ENCODE measurements at regions not wholly inside any gene's neighbourhood (a gene's known extent, or its start where the extent isn't known, plus 50 kb on each side); places are given as distances from the start of the nearest gene placed in this dataset.
"Not testable (repeated sequence)": the region's sequence is repeated elsewhere in the genome, so short reads cannot be mapped to it uniquely, and the experiment has no call there.

DNA sequence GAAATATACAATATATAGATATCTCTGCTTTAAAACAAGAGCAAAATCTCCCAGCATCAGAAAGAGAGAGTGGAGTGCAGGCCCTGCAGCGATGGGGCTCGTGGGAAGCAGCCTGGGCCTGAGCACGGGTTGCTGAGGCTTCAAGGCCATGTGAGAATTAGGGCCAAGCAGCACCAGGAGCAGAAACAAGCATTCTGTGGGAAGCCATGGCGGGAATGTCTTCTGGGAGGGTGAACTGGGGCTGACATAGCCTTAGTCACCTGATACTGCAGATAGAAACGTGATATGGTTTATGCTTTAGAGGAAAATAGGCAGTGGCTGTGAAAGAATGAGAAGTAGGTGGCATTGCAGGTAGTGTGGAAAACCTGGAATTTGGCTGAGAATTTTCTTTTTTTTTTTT lies 472.3 kb downstream of the IRS2 start:
- no peak for DNase-seq

DNA sequence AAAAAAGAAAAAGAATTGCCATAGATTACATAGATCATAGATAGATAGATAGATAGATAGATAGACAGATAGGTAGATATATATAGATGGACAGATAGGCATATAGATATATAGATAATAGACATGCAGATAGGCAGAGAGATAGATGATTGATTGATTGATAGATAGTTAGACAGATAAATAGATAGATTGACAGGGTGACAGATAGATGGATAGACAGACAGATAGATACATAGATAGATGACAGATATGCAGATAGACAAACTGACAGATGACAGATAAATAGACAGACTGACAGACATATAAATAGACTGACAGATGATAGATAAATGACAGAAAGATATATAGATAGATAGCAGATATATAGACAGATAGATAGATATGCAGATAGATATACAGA lies 474.0 kb downstream of the IRS2 start:
- DNase-seq = no peak

DNA sequence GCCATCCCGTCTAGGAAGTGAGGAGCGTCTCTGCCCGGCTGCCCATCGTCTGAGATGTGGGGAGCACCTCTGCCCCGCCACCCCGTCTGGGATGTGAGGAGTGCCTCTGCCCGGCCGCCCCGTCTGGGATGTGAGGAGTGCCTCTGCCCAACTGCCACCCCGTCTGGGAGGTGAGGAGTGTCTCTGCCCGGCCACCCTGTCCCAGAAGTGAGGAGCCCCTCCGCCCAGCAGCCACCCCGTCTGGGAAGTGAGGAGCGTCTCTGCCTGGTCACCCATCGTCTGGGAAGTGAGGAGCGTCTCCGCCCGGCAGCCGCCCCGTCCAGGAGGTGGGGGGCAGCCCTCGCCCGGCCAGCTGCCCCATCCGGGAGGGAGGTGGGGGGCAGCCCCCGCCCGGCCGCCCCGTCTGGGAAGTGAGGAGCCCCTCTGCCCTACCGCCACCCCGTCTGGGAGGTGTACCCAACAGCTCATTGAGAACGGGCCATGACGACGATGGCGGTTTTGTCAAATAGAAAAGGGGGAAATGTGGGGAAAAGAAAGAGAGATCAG lies 474.9 kb downstream of the IRS2 start:
- not testable (repeated sequence) for DNase-seq

DNA sequence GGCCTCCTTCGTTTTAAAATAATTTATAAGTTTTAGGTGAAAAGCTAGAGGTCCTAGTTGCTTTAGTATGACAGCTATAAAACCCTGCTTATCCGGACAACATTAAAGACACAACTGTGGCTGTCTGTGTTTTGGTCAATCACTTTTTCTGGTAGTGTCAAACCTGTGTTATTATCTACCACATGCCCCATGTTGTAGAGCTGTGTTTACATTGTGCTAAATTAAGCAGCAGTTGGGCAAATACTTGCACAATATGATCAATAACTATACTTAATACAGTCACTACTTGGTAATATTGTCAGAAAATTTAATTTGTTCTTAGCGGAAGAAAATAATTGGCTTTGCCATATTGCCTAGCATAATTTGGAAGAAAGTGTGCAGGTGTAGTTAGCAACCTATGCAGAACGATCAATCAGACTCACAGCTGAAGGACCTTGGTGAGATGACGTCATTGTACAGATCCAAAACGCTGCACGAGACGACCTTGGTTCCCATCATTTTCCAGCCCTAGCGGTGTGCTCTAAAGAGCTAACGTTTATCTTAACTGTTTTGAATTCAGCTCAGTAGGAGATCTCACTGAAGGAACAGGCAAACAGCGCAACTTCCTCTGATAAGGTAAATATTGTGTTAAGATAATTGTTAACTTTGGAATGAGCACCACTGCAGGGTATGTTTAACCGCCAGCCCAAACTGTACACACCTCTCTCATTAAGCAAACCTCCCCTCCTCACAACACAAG lies 476.6 kb downstream of the IRS2 start:
- no peak for DNase-seq

DNA sequence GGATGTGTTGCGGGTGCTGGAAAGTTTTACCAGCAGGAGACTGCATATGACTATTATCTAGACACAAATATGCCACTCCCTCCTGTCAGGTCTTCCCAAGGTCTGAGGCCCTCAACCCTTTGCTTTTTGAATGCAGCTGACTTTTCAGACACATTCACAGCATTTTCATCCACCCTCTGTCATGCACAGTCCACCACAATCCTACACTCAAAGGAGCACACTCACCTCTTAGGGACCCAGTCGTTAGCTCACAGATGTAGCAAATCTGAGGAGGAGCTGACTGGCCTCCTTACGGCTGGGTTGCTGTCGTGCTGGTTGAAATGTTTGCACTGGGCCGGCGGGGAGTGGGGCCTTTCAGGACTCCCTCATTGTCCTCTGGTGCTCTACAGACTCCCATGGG lies 479.4 kb downstream of the IRS2 start:
- no peak for DNase-seq

DNA sequence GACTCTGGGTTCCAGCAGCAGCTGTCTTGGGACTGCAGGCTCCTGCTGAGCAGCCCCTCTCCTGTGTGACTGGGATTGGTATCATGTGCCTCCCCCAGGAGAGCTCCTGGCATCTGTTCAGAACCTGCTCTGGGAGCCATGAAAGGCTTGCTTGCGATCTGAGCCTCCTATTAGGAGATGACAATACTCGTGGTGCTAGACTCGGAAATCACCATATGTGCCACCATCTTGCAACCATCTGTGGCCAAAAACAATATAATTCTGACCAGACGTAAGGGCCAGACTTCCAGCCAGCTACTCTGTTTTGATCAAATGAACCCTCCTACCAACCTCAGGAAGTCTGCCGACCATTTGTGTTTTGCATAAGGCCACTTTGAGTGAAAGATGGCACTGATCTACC lies 484.7 kb downstream of the IRS2 start:
- DNase-seq = no peak

DNA sequence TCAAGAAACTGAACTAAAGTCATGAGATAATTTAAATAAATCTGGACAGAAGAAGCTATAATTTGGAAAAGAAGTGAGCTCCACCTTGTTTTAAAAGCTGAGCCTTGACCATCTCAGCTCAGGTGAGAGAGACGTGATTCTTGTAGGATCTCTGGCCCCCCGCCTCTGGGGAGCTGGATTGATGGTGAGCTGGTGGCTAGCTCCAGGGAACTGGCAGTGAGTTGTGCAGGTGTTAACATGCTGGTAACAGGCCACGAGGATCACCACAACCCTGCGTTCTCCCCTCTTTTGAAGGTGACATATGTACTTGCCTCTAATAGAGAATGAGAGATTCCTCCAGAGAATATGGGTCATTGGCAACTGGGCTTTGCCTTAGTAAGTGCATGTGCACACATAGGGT lies 485.1 kb downstream of the IRS2 start:
- DNase-seq = no peak

DNA sequence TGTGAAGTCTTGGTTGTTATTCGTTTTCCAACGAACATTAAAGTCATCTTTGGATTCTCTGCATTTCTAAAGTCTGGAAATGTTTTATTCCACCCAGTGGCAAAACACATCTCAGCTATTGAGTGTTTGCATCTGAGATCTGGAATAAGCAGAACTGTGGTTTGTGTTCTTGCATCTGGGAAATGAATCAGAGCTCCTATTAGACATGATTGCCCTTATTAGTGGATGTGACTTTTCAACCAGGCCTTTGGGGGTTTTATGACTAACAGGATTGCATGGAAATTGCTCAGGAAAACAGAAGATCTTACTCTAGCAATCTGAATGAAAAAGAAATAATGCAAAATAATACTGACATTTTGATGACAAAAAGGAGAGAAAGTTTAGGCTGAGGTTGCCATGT lies 488.8 kb downstream of the IRS2 start:
- no peak for DNase-seq

DNA sequence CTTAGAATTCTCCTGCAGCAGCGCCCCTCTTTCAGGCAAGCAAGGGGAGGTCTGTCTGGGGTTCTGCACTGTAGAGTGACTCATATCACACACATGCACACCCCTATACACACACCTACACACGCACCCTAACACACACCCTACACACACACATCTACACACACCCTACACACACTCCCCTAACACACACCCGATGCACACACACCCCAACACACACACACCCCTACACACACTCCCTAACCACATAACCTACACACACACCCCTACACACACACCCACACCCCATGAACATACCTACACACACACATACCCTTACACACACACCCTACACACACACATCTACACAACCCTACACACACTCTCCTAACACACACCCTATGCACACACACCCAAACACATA lies 493.2 kb downstream of the IRS2 start:
- no peak for DNase-seq

DNA sequence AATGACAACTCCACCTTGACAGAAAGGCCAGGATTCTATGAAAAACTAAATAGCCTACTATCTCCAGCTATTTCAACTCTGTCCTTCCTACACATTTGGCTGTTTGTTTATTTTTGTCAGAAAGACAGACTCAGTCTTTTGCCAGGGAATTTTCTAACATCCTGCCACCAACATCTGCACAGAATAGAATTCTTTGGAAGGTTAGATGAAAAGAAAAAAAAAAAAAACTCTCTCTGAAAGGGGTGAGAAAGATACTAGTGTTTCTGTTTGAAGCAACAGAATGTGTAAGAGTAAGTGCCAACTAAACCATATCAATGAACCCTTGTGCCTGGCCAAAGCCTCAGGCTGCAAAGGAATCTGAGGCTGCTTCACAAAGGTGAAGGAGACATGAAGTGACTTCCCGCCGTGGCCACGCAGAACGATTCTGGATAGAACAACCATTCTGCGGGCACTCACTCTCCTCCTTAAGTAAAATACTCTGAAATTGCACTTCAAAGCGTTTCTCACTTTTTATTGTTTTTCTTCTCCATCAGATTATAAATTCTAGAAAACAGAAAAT lies 498.2 kb downstream of the IRS2 start:
- DNase-seq = no peak

DNA sequence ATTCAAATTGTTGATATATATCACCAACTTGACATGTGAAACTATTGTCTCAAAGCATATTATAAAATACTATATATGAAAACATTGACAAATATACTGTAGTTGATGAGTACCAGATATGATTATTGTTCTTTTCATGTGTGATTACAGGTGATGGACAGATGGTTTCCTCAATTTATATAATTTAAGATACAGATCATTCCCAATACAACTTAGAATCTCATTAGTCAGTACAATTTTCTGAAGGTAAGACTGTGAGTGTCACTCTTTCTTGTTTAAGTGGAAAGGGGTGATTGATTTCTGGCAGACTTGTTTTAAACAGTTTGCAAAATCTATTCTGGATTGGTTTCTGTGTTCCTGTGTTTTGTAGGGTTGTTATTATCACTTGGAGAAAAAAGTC lies 498.8 kb downstream of the IRS2 start:
- no peak for DNase-seq

DNA sequence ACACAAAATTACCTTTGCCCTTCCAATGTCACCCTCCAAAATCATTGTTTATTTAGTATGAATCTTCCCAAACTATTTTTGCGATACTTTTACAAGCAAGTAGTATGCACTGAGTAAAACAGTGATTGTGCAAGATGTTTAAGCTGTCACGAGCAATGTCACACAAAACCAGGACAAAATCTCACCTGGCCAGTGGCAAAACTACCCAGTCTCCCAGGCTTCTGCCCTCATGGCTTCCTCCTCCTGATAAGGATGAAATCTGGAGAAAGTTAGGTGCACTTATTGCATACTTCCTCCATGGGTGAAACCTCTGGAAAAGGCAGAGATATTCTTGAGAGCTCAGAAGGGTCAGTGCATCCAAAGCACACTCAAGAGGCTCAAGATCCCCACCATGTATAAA lies 500.8 kb downstream of the IRS2 start:
- no peak for DNase-seq

DNA sequence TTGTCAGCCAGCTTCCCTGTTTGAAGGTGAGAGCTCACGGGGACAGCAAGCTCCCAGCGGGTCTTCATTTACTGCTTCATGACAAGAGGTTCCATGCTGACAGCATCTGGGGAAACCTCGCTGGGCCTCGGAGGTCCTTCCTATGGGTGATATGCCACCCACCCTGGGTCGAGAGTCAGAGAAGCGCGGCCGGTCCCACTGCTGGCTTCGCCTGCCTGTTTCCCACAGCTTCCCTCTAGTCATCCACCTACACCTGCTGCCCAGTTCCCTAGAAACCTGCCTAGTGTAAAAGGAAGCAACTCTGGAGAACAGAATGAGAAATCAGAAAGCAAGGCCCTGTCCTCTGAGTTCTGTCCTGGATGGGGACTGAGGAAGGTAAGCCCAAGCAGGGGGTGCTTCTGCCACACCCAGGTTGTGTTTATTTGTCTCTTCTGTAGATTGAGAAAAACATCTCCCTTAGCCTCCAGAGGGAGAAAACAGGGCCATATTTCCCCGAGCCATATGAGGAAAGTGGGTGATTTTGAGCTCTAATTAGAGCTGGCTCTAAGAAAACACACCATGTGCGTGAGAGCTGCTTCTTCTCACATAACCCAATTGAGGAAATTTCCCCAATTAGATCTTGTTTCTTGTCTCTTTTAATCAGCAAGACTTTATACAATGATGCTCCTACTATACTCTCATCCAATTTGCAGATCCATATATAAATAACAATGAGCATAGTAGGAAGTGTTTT lies 504.3 kb downstream of the IRS2 start:
- DNase-seq = no peak

DNA sequence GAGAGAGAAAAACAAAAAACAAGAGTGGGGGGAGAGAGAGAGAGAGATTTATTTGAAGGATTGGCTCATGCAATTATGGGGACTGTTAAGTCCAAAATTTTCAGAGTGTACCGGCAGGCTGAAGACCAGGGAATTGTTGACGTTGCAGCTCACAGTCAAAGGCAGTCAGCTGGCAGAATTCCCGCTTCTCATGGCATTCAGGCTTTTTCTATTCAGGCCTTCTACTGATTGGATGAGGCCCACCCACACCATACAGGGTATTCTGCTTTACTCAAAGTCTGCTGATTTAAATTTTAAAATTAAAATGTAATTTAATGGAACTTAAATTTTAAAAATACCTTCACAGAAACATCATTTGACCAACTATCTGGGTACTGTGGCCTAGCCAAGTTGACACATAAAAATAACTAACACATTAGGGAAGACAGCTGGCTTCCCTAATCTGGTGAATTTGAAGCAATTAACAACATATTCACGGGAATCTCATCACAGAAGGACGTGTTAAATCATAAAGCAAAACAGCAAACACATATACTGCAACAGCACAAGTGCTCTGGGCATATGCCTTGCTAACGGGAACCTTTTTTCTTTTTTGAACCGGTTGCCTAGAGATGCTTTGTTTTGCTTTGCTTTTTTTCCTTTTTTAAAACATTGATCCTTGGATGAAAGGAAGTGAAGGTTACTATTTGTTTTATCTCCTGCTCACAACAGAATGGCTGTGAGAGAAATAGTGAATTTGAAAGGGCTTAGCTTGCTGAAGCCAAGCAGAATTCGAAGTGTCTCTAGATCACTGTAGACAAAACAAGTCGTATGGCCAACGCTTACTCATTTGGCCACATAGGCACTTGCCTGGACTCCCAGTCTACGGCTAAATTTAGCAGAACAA lies 505.1 kb downstream of the IRS2 start:
- DNase-seq = no peak

DNA sequence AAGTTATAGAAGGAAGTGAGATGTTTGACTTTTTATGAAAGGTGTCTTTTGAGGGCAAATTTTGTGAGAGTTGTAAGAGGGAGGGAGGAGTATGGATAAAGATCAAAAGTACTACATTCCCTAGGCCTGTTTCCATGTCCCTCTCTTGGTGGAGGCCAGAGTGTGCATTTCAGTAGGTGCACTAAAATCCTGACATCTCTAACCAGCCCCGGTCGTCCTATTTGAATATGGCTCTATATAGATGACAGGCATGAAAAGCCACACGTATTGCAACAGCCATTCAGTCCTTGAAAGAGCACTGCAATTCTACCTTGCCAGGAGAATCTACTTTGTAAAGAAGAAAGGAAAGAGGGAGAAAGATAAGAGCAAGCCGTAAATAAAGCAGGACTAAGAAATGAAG lies 510.1 kb downstream of the IRS2 start:
- no peak for DNase-seq

DNA sequence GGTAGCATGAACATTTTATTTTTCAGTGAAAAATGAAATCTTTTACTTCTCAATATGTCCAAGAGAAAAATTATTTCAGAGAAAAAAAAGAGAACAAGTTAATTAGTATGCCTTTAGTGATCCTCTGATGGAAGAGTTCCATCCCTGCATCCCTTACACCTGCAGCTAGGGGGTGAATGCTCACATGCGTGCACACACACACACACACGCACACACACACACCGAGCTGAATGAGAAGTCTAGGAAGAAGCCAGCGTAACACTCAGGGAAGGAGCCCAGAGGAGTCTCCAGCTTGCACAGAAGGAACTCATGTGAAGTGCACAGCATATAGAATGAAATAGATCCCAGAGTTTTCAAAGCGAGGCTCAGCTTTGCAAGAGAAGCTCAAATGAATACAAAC lies 510.5 kb downstream of the IRS2 start:
- DNase-seq = no peak

DNA sequence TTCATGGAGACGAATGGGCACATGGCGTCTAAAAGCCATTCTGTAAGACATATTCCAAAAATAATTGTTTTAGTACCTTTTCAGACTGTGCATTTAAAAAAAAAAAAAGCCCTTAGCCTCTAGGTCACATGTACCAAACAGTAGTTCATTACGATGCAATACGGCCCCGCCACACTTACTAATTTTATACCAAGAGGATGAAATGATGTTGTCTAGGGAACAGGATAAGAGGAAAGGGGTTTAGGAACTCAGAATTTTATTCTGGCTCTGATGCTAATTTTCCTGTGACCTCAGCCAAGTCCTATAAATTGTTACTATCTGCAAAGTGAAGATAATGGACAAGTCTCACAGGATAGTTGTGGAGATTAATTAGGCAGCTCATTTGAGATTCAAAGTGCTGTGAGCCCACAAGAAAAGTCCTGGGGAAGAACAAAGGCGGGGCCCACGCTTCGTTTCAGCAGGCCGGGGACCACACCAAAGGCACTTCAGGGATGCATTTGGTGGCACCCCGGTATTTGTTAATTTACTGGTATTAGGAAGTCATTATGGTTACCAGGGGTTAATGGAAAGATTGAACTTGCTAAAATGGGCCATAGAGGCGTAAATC lies 511.1 kb downstream of the IRS2 start:
- no peak for DNase-seq

DNA sequence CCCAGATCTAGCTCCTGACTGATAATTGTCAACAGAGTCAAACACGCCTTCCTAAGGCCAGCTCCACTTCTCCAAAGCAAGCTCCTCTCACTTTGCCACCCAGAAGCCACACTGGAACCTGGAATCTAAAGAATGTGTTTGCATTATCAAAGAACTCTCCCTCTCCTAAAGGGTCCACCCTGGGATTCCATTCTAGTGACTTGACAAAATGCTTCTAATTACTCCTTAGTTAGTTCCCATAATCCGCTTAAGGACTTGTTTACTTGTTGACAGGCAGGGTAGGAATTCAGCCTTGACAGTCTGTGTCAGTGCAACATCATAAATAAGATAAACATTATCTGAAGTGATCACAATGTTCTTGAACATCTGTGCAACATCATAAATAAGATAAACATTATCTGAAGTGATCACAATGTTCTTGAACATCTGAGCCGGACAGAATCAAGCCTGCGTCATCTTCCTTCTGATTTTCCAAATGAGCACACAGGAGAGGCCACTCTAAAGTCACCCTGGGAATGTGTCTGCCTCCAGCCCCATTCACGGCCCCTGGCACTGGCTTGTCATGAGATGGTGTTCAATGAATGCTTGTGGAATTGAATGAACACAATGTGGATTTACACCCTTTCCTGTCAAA lies 512.1 kb downstream of the IRS2 start:
- DNase-seq = no peak

DNA sequence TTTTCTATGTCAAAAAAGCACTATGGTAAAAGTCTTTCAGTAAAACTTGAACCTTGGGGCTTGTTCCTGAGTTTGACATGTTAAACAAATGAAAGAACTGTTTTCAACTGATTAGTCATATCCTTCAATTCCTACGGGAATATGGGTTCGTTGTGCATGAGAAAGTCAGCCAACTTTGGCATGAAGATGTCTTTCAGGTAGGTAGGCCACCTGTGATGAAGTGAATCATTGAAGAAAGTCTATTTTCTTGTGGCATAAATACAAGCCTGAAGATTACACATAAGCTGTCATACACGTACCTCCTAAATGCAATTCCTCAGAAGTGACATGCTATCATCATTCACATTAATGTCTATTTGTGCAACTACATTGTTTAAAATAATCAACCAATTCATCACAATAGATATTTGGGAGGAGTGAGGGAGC lies 513.0 kb downstream of the IRS2 start:
- no peak for DNase-seq

DNA sequence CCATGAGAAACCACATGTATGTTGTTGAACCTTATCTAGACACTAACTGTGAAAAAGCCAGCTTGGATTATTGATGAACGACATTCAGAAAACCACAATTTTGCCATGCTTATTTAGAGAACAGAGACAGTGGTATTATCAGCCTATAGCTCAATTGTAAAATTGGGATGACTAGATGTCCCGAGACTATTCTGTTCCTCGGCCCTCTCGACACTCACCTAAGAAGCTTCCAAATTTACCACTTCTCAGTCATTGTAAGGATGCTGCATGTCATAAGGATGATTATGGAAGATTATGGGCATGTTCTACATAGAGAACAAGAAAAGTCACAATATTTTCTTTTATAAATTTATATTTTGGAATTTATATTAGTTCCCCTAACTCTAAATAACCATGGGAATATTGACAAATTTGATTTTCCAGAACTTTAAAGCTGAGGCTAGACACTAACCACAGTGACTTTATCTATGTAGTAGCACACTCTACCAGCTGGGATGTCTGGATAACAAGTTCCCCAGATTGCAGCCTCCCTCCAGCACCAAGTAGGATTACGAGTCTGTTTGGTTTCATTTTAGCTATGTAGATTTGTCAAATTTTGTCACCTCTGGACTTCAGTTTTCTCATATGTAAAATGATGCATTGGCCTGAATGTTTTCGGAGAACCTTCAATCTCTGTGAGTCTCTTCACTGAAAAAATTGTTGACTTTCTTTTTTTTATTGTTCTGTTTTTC lies 513.6 kb downstream of the IRS2 start:
- DNase-seq = no peak

All from activated CD4-positive, alpha-beta T cell treated with anti-CD3 and anti-CD28 coated beads for 4 hours (primary cell).